Eye (tissue), 1 donor: ENCODE measurements at regions not wholly inside any gene's neighbourhood (a gene's known extent, or its start where the extent isn't known, plus 50 kb on each side); places are given as distances from the start of the nearest gene placed in this dataset.
"Not testable (repeated sequence)": the region's sequence is repeated elsewhere in the genome, so short reads cannot be mapped to it uniquely, and the experiment has no call there.

ENCODE experiments used
- DNase-seq: peaks from one replicate; pipeline ENCODE4 v3.0.0-alpha.2; 2015

DNA sequence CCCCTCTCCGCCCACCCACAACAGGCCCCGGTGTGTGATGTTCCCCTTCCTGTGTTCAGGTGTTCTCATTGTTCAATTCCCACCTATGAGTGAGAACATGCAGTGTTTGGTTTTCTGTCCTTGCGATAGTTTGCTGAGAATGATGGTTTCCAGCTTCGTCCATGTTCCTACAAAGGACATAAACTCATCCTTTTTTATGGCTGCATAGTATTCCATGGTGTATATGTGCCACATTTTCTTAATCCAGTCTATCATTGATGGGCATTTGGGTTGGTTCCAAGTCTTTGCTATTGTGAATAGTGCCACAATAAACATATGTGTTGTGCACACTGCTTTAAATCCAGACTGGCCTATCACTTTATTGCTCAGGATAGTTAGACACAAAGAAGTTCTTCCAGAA is 309.1 kb downstream of the MTX2 start:
- DNase-seq: not testable (repeated sequence)

DNA sequence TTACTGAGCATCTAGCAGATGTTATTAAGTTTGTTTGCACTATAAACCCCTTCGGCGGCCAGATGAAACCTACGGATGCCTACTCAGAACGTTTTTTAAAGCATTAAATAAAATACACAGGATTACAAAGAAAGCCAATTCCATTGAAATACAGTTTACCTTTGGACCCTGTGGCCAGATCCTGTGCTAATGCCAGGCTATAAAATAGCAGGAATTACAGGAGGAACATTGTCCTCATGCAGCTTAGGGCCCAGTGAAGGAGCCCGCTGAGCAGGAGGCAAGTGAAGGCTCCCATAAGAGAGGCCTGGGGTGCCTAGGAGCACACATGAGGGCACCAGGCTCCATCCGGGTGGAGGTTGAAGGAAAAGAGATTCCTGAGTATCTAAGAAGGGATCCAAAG is 310.4 kb downstream of the MTX2 start:
- no peak for DNase-seq

DNA sequence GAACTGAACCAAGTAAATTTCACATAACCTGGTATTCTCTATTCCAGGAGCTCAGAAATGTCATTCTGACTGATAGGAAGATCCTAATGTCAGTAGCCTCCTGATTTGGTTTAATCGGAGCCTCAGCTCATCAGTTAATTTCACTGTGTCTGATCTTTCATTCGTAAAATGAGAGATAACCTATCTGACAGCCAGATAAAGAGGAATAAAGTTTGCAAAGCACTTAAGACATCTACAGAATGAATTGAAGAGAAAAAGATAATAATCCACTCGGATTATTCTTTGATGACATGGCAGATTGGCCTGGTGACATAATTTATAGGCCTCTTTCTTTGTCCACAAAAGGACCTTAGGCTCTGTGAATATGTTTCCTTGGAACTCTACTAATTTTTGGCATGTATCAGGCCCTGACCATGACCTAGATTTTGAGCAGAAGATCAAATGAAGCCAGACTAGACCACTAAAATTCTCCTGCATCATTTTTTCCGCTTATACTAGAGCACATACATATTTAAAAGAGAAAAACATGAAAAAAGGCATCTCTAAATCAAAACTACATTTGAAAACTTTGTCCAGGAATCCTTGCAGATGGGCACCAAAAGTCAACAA is 312.4 kb downstream of the MTX2 start:
- DNase-seq: no peak

DNA sequence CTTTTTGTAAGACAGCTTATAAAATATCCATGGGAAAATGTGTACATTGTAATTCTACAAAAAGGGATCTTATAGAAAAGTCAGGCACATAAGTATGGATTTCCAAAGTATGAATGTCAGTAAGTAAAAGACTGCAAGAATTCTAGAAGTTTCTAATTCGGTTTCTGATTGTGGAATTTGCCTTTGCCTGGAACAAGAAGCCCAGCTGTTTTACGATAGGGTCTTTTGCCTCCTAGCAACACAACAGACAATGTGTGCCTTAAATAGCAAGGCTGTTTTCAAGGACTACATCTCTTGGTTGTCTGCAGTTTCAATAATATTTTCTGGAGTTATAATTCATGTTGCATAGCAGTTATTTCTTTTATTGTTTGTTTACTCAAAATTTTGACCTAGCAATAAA is 312.9 kb downstream of the MTX2 start:
- no peak for DNase-seq

DNA sequence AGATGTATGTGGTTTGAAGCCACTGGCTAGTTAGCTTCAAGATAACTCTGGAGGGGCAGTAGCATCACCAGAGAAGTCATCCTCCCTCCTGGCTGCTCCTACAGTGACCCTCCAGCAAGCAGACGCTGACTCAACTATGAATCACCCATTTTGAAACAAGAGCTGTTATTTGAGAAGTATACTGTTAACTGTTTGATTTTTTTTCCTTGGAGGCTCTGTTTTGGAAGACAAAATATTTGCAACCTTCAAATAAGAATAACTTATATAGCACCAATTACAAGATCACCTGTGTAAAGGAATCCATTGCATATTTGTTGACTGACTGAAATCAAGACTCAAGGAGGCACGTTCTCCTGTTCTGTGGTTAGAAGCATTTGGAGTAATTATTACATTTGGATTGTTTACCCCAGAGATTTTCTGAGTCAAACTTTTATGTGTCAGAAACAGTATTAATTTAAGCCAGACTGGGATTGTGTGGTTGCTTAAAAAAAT is 313.8 kb downstream of the MTX2 start:
- DNase-seq: no peak

DNA sequence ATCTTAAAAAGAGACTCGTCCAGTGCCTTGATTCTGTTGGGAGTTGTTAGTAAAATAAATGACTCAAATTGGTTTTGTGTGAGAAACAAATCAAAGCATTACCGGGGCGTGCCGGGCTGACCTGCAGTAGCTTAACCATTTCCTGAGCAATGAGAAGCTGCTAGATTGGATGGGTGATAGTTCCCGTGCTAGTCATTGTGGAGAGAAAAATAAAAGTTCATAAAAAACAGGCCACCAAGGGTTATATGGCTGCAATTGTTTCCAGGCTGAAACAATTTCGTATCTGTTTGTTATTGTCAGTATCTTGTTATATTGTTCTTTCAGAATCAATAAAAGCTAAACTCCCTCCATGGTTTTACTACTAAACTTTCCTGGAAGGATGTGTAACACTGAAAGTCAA is 314.4 kb downstream of the MTX2 start:
- DNase-seq: no peak

DNA sequence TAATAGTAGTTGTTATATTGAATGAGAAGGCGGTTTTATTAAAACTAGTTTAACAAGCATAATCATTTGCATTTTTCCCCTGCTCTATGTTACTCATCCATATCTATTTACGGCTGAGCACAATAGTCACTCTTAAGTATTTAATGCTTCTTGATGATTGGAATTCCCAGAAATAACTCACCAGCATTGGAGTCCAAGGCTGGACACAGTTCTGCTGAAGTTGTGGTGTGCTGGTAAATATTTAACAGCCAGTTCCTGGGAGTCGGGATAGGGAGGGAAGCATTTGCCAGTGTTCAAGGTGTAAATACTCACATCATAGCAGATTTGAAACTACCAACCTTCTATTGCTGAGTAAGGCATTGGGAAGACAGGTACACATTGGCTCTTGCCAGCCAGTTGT is 315.1 kb downstream of the MTX2 start:
- no peak for DNase-seq

DNA sequence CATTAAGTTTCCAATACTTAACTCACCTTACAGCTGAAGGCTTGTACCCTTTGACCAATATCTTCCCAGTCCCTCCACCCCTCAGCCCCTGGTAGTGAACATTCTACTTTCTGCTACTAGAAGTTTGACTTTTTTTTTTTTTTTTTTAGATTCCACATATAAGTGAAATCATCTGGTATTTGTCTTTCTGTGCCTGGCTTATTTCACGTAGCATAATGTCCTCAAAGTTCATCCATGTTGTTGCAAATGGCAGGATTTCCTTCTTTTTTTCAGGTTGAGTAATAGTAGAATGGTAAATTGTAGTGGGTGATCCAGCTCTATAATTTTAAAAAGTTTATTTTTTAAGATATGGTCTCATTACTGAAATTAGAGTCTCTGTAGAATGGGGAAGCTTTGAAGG is 316.0 kb downstream of the MTX2 start:
- no peak for DNase-seq

DNA sequence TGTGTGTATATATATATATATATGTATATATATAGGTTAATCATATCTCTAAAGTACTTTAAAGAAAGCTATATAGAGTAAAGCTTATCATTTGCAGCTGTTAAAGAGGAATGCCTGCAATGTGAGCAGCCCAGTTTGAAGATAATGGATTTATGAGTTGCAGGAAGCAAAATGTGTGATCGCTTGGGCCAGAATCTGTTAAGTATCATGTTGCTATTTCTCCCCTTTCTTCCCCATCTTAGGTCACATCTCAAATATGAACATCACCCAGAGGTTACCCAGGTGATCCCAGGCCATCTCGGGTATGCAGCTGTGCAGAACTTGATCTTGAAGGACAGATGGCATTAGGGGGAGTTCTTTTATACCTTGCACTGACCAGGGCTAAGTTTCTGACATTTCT is 316.5 kb downstream of the MTX2 start:
- peak; percentile 50 for DNase-seq

DNA sequence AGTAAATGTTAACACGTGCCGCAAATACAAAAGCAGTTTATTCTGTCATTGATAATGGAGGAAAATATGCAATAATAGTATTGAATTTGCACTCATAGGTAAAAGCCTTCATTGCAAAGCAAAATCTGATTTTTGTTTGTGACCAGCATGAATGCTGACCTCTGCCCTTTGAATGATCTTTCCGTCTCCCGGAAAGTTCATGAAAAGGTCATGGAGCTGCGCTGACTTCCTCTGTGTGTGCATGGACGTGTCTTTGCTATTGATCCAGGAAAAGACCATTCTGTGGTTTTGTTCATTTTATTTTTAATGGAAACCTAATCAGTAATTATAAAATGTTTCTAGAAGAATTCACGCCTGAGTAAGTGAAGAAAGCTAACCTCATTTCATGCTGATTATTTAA is 320.0 kb downstream of the MTX2 start:
- peak; percentile 74 for DNase-seq

DNA sequence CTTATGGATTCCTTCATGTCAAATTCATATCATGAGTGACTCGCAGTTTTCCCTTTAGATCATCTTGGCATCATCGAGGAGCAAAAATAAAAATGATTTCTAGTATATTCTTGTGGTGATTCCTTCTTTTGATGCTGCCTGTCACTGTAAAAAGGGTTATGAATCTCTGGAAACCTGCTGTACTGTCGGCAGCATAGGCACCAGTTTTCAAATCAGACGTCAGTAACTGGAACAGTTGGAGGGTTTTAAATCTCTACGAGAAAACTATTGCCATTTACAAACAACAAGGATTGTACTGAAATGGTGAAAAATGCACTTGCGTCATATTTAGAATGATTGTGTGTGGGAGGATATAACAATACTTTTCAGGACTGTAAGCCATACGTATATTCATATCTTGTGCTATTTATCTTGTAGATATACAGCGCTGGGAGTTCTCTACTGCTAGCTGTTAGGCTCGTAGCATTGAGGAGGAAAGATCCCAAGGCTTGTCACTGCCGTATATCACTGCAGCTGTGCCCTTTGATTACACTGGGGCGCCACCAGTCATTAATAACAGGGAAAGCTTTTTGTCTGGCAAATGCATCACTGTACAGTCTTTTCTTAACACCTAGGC is 320.7 kb downstream of the MTX2 start:
- DNase-seq: peak; percentile 68

DNA sequence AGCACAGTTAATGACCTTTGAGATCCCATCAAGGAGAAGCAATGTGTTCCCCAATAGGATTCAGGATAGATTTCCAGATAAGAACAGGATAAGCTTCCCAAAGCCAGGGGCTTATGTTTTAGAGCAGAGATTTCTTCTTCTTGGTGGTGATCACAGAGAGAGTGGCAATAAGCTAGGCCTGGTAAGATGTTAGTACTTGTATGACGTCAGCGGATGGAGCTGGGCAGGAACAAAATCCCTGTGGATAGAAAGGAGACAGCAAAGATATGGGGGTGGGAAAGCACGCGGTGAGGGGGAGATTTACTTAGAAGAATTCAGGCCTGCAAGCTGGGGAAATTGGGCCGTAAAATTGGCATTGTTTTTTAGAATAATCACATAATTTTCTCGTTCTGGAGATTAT is 323.0 kb downstream of the MTX2 start:
- no peak for DNase-seq

DNA sequence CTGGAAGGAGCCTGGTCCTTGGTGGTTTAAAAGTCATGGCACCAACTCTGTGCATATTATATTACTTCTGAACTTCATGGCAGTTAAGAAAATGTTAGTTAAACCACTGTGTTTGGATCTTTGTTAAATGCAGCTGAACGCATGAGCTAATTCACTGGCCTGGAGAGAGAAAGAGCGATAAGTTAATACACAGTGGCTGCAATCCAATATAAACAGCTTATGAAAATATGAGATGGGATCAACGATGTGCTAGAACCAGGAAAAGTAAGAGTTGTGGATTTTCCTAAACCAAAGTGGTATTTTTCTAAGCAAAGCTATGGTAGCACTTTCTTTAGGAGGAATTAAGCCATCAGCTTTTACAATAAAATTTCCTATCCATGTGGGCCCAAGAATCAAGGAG is 326.7 kb downstream of the MTX2 start:
- DNase-seq: peak; percentile 60

DNA sequence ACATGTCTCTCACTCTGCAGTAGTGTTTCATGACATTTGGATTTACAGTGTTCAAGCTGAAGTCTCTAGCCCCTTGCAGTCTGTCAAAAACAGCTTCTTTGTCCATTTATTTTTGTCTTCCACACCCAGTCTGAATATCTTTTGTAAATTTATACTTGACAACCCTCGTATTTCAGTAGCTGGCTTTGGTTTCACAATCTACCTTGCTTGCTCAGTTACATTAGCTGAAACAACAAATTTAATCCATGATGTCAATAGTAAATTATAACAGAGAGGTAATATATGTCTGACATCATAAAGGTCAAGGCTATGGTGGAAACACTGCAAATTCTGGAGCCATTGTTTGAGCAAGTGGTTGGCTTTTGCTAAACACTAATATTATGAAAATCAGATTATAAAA is 328.7 kb downstream of the MTX2 start:
- DNase-seq: no peak

DNA sequence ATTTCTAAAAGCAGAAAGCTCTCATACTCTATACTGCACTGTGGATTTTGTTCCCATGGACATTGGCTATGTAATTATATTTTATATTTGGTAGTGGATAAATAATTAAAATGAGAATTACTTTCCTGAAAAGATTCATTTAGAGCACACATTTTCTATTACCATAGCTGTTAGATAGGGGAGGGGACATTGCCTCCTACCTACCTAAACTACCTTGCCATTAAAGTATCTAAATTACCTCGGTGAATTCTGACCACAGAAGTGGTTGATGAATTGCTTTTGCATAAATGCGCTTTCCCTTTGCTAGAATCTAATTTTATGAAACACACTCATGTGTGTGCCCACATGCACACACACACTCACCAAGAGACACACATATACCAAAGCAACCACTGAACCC is 329.1 kb downstream of the MTX2 start:
- no peak for DNase-seq

DNA sequence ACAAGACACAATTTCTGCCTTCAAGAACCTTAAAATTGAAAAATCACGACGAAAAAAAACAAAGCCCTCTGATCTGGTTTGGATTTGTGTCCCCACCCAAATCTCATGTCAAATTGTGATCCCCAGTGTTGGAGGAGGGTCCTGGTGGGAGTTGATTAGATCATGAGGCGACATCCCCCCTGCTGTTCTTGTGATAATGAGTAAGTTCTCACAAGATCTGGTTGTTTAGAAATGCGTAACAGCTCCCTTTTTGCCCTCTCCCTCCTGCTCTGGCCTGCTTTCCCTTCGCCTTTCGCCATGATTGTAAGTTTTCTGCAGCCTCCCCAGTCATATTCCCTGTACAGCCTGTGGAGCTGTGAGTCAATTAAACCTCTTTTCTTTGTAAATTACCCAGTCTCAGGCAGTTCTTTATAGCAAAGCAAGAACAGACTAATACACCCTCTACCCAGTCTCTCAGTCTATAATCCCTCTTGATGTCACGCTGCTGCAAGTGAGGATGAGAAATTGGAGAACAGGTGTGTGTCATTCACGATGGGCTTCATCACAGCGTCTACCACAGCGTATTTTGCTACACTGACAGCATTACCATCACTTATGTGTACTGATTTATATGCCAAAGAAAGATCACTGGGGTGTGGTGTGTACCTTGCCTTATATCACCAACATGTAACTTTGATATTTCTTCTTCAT is 330.7 kb downstream of the MTX2 start:
- DNase-seq: no peak

DNA sequence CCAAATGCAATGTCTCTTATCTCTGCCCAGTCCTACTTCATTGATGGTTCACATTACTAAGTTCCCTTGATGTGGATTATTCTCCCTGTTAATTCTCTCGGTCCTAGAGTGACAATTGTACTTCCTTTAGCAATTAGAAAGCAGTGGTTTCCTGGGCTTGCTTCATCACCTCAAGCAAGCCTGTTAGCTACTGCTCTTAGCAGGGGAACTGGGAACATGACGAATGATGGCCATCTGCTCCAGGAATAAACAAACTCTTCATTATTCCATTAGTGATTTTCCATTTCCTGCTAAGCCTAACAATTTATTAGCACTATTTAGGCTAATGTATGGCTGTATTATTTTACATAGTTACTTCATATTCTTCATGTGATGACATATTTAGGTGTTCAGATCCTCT is 331.8 kb downstream of the MTX2 start:
- DNase-seq: no peak

DNA sequence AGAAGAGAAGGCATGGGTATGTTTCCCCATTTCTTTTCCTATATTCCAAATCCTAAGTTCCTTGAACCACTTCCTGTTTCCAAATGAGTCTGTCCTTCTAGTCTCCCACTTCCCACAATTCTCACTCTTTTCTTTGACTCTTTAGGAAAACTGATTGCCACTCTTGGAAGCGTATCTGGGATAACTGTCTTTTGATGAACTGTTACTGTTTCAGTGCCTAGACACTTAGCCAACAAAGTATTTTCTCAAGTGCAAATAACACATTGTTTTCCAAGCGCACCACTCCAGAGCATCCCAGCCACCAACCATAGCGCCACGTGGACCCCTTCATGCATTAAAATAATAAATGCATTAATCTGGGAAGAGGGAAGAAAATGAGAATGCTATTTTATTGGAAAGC is 342.8 kb downstream of the MTX2 start:
- DNase-seq: no peak

DNA sequence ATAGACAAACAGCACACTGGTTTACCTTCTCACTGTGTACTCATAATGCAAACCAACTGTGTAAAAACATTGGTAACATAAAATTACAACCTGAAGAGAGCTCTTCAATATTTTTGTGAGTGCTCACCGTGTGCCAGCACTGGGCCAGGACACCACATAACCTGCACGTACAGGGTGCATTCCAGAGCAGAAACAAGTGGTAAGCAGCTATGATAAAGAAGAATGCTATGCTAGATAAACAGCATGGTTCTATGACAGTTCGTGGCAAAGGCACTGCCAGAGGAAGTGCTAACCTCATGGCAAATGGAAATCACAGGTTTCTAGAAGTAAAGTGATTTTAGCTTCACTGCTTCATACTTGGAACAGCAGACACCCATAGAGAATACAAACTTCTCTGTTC is 343.5 kb downstream of the MTX2 start:
- DNase-seq: no peak

DNA sequence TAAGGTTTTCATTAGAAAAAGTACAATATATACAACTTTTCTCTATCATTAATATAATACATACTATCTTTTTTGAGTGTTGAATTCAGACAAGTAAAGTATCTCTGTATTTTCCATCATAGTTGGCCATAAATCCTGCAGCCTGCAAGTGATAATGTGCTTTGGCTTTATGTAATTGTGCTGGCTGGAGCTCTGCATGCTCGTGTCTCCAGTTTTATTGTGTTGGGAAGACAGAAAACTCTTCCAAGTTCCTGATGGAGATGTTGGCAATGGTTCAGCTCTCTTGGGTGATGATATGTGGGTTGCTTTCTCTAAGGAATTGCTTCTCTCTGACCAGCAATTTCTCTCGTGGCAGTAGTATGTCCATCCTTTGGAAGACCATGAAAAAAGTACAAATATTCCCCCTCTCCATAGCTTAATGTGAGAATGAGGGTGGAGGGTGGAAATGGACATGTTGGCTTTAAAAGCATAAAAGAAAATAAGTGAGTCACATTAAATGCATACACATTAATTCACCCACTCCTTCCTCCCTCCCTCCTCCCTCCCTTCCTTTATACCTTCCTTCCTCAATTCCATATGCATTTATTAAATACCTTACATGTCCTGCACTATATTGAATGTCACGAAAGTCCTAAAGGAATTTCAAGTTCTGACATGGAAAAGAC is 344.2 kb downstream of the MTX2 start:
- peak; percentile 59 for DNase-seq

DNA sequence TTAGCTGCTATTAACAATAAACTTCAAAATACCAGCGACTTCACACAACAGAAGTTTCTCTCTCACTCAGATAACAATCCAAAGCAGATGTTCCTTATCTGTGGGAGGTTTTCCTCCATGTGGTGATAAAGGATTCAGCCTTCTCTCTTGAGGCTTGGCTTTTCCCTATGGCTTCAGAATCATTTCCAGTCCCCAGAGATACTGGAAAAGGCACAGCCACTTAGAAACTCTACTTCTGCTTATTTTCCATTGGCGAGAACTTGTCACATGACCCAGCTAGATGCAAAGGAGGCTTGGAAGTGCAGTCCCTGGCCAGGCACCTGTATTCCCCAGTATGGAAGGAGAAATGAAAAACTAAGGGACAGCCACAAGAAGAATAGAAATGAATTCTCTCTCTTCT is 344.8 kb downstream of the MTX2 start:
- no peak for DNase-seq

DNA sequence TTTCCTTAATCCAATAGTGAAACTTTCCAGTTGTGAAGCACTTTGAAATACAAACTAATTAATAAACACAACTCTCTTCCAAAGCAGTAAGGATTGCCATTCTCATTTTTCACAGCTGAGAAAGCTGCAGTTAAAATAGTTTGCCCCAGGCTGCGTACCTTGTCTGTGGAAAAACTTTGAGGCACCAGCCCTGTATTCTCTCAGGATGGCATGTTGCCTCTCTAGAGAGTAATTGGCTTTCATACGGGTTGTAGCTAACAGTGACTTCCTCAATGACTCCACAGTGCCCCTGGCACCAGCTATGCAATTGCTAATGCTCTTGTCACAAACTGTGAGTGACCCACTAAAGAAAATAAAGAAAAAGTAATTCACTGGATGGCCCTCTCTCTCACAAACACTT is 345.7 kb downstream of the MTX2 start:
- DNase-seq: no peak

DNA sequence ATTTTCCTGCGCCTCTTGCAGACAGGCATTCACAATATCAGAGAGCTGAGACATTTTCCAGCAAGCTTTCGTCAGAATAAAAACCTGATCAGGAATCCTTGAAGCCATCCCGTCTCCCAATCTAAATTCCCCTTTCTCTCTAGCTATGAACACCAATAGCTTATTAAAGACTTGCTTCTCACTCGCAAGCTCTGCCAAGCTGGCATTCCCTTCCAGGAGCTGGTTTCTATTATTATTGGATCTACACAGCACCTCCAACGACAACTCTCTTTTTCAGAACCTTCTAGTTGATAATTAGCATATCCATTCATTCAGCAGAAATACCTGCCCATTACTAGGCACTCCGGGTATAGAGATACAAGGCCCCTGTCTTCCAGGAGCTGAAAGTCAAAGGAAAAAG is 350.3 kb downstream of the MTX2 start:
- DNase-seq: no peak

DNA sequence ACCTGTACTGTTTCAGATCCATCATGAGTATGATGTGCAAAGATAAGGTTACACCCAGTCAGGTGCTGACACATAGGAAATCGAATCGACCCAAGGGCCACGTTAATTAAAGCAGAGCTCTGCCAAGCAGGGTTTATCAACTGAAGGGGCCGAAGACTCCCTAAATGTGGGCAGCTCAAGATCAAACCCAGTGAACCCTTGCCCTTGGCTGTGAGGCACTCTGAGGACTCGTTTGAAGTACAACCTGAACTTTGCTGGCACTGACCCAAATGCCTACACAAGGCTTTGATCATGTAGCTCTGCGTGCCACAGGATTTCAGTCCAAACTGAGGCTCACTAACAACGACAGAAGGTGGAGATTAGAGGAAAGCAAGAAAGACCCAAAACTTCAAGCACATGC is 352.1 kb downstream of the MTX2 start:
- no peak for DNase-seq
